Psoas muscle (tissue), 7 donors: ENCODE measurements at regions not wholly inside any gene's neighbourhood (a gene's known extent, or its start where the extent isn't known, plus 50 kb on each side); places are given as distances from the start of the nearest gene placed in this dataset.

Experiments
- ATAC-seq, 4 donors: fragments of 200-7000 bp; cut with Tn5 transposase; one replicate each; pipeline ENCODE4 v1.9.1; 2020; ENCODE audit warnings: moderate library complexity in 3 of 4, mild to moderate bottlenecking in 2 of 4
- DNase-seq, 2 donors: peaks; one replicate each; pipeline ENCODE4 v3.0.0-alpha.2; 2020
- H3K27ac ChIP-seq: fragments of 200-600 bp; one replicate; pipeline ENCODE4 v1.8.0; 2022
- H3K27me3 ChIP-seq, 3 donors: fragments of 200-600 bp in 1 of 3; one replicate each; pipeline versions ENCODE4 v1.6.1 to v1.8.0; 2013 to 2022; ENCODE audit warnings: low read length in 2 of 3, mild to moderate bottlenecking in 2 of 3, moderate library complexity in 1 of 3; ENCODE audit not compliant: insufficient read depth in 3 of 3
- H3K36me3 ChIP-seq, 2 donors: fragments of 200-600 bp in 1 of 2; one replicate each; pipeline versions ENCODE4 v1.6.1 to v1.8.0; 2013 to 2022; ENCODE audit warnings: low read depth in 1 of 2, mild to moderate bottlenecking in 1 of 2, moderate library complexity in 1 of 2; ENCODE audit not compliant: insufficient read depth in 1 of 2
- H3K4me1 ChIP-seq: fragments of 200-600 bp; one replicate; pipeline ENCODE4 v1.8.0; 2022
- H3K4me3 ChIP-seq: fragments of 200-600 bp; one replicate; pipeline ENCODE4 v1.8.0; 2022; ENCODE audit warnings: mild to moderate bottlenecking
- H3K9me3 ChIP-seq: fragments of 200-600 bp; one replicate; pipeline ENCODE4 v1.8.0; 2022
- WGBS, 3 donors: extraction: QIAGEN DNeasy Blood & Tissue Kit; methylation state at CpG; one replicate each; pipeline versions ENCODE4 v1.1.6 to v1.1.7; 2013; 5-methylcytosine and 5-hydroxymethylcytosine counted together
- intact Hi-C, 2 donors: fragments of 100-400 bp; cut with DNase I; formaldehyde crosslinking; loops; one replicate each; pipeline versions ENCODE4 v1.11.0 to v1.14.2; 2022
- TF ChIP-seq, protein P1 (sequence below): fragments of 200-600 bp; IDR thresholded peaks from one replicate; pipeline ENCODE4 v1.8.0; 2022; ENCODE audit warnings: antibody characterized with exemption
- donor health status: healthy with polysubstance abuse.
- donor health status: DM: no; HTN: no; CAD: no; lungs with moderate emphysema.
- donor health status: Bipolar disorder and iron deficiency.
- donor health status: healthy.
- donor health status: DM: yes; HTN: yes; CAD: no.
- donor health status: DM: no; HTN: no; CAD: no.
- donor health status: DM: yes; HTN: yes; CAD: no.

GRCh38 chrX:39618178-39618577 lies 479.6 kb downstream of the BCOR start:
- H3K9me3 ChIP-seq, result no peaks in the 10 kb centered on the region
- 92 to 100% (median 100%) methylated on average over 1 of the region's 1 CpG for WGBS, 3 donors
- ATAC-seq (no peak), DNase-seq (no peak)
- peaks cover 0 to 12% (median 0%) of the 10 kb centered on the region in 3 donors for H3K27me3 ChIP-seq
- intact Hi-C loops, result no loop called here
- H3K36me3 ChIP-seq, result no peaks in the 10 kb centered on the region
- H3K4me3 ChIP-seq, result no peak overlapping the region
- no peak overlapping the region for H3K27ac ChIP-seq
- TF ChIP-seq, protein P1, sequence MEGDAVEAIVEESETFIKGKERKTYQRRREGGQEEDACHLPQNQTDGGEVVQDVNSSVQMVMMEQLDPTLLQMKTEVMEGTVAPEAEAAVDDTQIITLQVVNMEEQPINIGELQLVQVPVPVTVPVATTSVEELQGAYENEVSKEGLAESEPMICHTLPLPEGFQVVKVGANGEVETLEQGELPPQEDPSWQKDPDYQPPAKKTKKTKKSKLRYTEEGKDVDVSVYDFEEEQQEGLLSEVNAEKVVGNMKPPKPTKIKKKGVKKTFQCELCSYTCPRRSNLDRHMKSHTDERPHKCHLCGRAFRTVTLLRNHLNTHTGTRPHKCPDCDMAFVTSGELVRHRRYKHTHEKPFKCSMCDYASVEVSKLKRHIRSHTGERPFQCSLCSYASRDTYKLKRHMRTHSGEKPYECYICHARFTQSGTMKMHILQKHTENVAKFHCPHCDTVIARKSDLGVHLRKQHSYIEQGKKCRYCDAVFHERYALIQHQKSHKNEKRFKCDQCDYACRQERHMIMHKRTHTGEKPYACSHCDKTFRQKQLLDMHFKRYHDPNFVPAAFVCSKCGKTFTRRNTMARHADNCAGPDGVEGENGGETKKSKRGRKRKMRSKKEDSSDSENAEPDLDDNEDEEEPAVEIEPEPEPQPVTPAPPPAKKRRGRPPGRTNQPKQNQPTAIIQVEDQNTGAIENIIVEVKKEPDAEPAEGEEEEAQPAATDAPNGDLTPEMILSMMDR, result no peak
- no peaks in the 10 kb centered on the region for H3K4me1 ChIP-seq

- Histone ChIP-seq H3K27me3 (peaks cover 0 to 3% (median 0%) of the 10 kb centered on the region in 3 donors), H3K9me3 (no peaks in the 10 kb centered on the region), H3K4me3 (no peak overlapping the region), H3K36me3 (no peaks in the 10 kb centered on the region), H3K27ac (no peak overlapping the region), H3K4me1 (no peaks in the 10 kb centered on the region)
- no peak for ATAC-seq
- intact Hi-C loops, result no loop called here
- TF ChIP-seq, protein P1, result no peak
- WGBS, 3 donors, result 56 to 73% (median 65%) methylated on average over 6 to 7 of the region's 7 CpGs
- DNase-seq, result no peak
Measured at GRCh38 chrX:39619182-39620009, 478.4 kb downstream of the BCOR start.

- Histone ChIP-seq H3K27ac (no peak overlapping the region), H3K9me3 (no peaks in the 10 kb centered on the region), H3K4me3 (no peak overlapping the region), H3K27me3 (peaks cover 0 to 15% (median 0%) of the 10 kb centered on the region in 3 donors), H3K36me3 (no peaks in the 10 kb centered on the region), H3K4me1 (no peaks in the 10 kb centered on the region)
- DNase-seq (no peak), ATAC-seq (no peak)
- intact Hi-C loops, result no loop called here
- 63 to 100% (median 90%) methylated on average over 4 of the region's 4 CpGs for WGBS, 3 donors
- TF ChIP-seq, protein P1, result no peak
Measured at GRCh38 chrX:39624166-39624565, 473.6 kb downstream of the BCOR start.

GRCh38 chrX:39625810-39626209 lies 471.9 kb downstream of the BCOR start:
- H3K4me3 ChIP-seq, result no peak overlapping the region
- H3K27me3 ChIP-seq, result peaks cover 0 to 17% (median 0%) of the 10 kb centered on the region in 3 donors
- H3K9me3 ChIP-seq, result no peaks in the 10 kb centered on the region
- no peak for DNase-seq
- H3K4me1 ChIP-seq, result no peaks in the 10 kb centered on the region
- H3K36me3 ChIP-seq, result no peaks in the 10 kb centered on the region
- 79 to 93% (median 91%) methylated on average over 4 of the region's 4 CpGs for WGBS, 3 donors
- no peak overlapping the region for H3K27ac ChIP-seq
- TF ChIP-seq, protein P1, result no peak
- ATAC-seq, result no peak
- intact Hi-C loops, result no loop called here
